LNCAP (cell line): ENCODE measurements at regions not wholly inside any gene's neighbourhood (a gene's known extent, or its start where the extent isn't known, plus 50 kb on each side); places are given as distances from the start of the nearest gene placed in this dataset.

Experiments
- CTCF ChIP-seq: fragments of 450-650 bp; IDR thresholded peaks from 2 replicates; pipeline ENCODE4 v1.5.1; 2017; ENCODE audit warnings: mild to moderate bottlenecking

GRCh38 chr1:73898540-73898939 lies 299.4 kb downstream of the LRRIQ3 start:
- no peak for TF ChIP-seq CTCF

DNA sequence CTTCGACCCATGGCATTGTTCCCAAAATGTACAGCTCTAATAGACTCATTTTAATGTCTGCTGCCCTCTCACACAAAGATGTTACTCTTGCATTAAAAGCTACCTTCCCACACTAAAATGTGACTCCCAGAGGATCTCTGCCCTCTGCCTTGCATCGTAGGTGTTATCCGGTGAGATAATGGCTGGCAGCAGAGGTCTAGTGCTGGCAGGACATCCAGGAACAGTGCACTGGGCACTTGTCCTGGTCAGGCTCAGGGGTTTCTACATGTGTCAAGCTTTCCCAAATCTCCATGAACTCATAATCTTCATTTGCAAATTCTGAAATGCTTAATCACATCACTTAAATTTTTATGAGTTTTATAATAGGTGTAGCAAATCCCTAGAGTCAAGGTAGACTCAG lies 310.6 kb downstream of the LRRIQ3 start:
- no peak for TF ChIP-seq CTCF

DNA sequence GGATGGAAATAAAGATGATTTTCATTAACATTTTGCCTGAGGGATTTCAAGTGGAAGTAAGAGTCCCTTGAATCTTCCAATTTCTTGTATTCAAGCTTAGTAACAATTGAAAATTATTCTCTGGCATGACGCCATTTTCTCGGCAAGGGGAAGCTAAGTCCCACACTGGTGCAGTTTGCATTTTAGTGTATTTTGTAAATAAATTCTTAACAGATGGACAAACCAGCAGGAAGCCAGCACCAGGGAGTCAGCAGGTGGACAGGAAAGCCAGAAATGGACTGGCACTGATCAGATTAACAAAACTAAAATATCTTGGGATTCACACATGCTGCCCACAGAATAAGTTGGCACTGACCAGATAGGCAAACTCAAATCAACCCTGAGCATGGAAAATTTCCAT lies 311.3 kb downstream of the LRRIQ3 start:
- no peak for TF ChIP-seq CTCF

DNA sequence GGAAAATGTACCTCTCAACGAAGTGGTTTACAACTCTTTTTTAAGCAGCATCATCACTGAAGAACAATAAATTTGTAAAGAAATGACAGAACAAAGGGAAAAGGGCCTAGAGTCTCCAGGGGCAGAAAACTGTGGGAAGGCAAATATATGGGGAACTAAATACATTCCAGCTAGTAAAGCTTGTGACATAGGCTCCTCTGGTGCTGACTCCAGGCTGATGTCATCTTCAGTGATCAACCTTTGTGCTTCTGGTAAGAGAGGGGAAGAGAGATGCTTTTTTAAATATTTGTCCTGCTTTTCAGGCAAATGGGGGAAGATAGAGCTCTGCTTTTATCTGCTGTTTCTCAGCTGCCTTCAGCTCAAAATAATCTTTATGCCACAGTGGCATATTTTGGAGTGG lies 323.2 kb downstream of the LRRIQ3 start:
- TF ChIP-seq CTCF = no peak

- no peak for TF ChIP-seq CTCF
These were observed 329.1 kb downstream of the LRRIQ3 start for GRCh38 chr1:73868810-73869336.

DNA sequence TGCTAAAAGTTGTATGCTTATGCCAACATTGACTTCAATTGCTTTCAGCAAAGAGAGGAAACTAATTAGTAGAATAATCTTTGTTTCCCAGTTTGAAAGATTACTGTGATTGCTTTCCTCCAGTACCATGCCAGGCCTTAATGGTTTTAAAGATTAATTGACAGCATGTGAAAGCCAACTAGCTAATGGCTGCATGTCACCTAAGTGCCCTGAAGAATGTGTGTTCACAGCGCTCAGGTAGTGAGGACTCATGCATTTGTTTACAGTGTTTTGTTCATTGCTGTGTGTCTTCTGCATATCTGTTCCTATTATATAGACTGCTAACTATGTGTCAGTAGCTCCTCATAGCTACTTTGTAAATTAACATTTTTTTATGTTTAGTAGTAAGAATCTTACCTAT lies 335.6 kb downstream of the LRRIQ3 start:
- no peak for TF ChIP-seq CTCF

GRCh38 chr1:73860421-73860950 lies 337.5 kb downstream of the LRRIQ3 start:
- TF ChIP-seq CTCF = no peak

DNA sequence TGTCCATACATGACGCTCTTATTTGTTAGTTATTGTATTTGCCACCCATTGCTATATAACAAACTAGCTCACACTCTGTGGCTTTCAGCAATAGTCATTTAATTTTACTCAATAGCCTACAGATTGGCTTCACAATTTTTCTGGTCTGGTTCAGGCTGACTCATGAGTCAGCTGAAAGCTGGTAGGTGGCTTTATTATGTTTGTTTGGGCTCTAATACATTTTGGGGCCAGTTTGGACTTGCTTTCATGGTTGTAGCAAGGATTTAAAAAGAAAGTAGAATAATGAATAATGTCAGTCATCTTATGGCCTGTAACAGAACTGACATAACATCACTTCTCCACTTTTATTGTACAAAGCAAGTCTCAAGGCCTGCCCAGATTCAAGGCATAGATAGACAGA lies 338.7 kb downstream of the LRRIQ3 start:
- no peak for TF ChIP-seq CTCF
